Panc1 (cell line): ENCODE measurements at regions not wholly inside any gene's neighbourhood (a gene's known extent, or its start where the extent isn't known, plus 50 kb on each side); places are given as distances from the start of the nearest gene placed in this dataset.

Experiments used
- ATAC-seq: fragments of 200-7000 bp; cut with Tn5 transposase; 2 replicates; pipeline ENCODE4 v1.9.1; 2020; ENCODE audit warnings: mild to moderate bottlenecking, moderate library complexity
- BruUV-seq: library from RNA; stranded (reverse); fragments of 400-500 nt; replicated peaks from 2 replicates; lab custom pipeline; 2021; lab: Mats Ljungman, UMichigan
- CTCF ChIA-PET: fragments of 300-600 bp; sonication (Branson Sonifier 250); formaldehyde crosslinking; loops from one replicate; lab custom pipeline; 2022; ENCODE audit warnings: antibody characterized with exemption; lab: Charles Lee
- POLR2A ChIA-PET: fragments of 300-600 bp; sonication (Branson Sonifier 250); formaldehyde crosslinking; loops from one replicate; lab custom pipeline; 2022; ENCODE audit warnings: antibody characterized with exemption; lab: Charles Lee
- DNase-seq: peaks from one replicate; pipeline ENCODE4 v3.0.0-alpha.2; 2010; ENCODE audit warnings: low read depth, low spot score
- H3K27ac ChIP-seq: 2 replicates; pipeline ENCODE4 v1.5.1; 2011; ENCODE audit warnings: mild to moderate bottlenecking, low read length, inconsistent platforms
- H3K27me3 ChIP-seq: fragments of 200-500 bp; sonication (Bioruptor generic); 2 replicates; pipeline ENCODE4 v1.6.0; 2014; ENCODE audit warnings: low read length, inconsistent platforms; ENCODE audit not compliant: control insufficient read depth, insufficient read depth
- H3K36me3 ChIP-seq: fragments of 200-500 bp; sonication (Bioruptor generic); 2 replicates; pipeline ENCODE4 v1.5.1; 2014; ENCODE audit warnings: inconsistent platforms, mild to moderate bottlenecking, low read length, moderate library complexity; ENCODE audit not compliant: control insufficient read depth, insufficient read depth
- H3K4me1 ChIP-seq: 2 replicates; pipeline ENCODE4 v1.5.1; 2011; ENCODE audit warnings: inconsistent platforms, mild to moderate bottlenecking, low read length, moderate library complexity; ENCODE audit not compliant: control insufficient read depth, insufficient read depth
- H3K4me3 ChIP-seq, 2 experiments: 2 replicates each; pipeline ENCODE4 v1.5.1; 2011 to 2012; ENCODE audit warnings: low read depth in 2 of 2, low read length in 2 of 2, mild to moderate bottlenecking in 2 of 2, inconsistent platforms in 1 of 2, moderate library complexity in 1 of 2
- H3K9me3 ChIP-seq: fragments of 200-500 bp; sonication (Bioruptor generic); 2 replicates; pipeline ENCODE4 v1.5.1; 2014; ENCODE audit warnings: low read depth, mild to moderate bottlenecking, inconsistent platforms, low read length, moderate library complexity; ENCODE audit not compliant: control insufficient read depth, insufficient read depth
- POLR2AphosphoS5 ChIP-seq: IDR thresholded peaks from 2 replicates; pipeline ENCODE4 v1.6.1; 2012; ENCODE audit warnings: mild to moderate bottlenecking, low read depth, low read length, moderate library complexity
- SIN3A ChIP-seq: IDR thresholded peaks from 2 replicates; pipeline ENCODE4 v1.6.1; 2012; ENCODE audit warnings: low read depth, mild to moderate bottlenecking, low read length, moderate library complexity, borderline replicate concordance; ENCODE audit not compliant: insufficient read depth
- TCF7L2 ChIP-seq: IDR thresholded peaks from 2 replicates; pipeline ENCODE4 v1.6.1; 2011; ENCODE audit warnings: mild to moderate bottlenecking, low read depth, low read length, inconsistent platforms
- in situ Hi-C: cut with HindIII; loops from 2 replicates; pipeline ENCODE4 v1.10.0; 2016; ENCODE audit warnings: low sequenced_read_pairs, low pct_unique_long_range_greater_than_20kb
- intact Hi-C: fragments of 100-400 bp; cut with micrococcal nuclease; formaldehyde crosslinking; loops from one replicate; pipeline ENCODE4 v1.10.0; 2022; ENCODE audit not compliant: unreplicated experiment
- TF ChIP-seq, protein P1 (sequence below): fragments of 450-650 bp; IDR thresholded peaks from 2 replicates; pipeline ENCODE4 v1.5.1; 2017; ENCODE audit warnings: mild to moderate bottlenecking
- TF ChIP-seq, protein P2 (sequence below), 2 experiments: IDR thresholded peaks; 2 replicates each; pipeline ENCODE4 v1.6.1; 2011 to 2012; ENCODE audit warnings: low read depth in 2 of 2, control low read depth in 1 of 2, low read length in 1 of 2, mild to moderate bottlenecking in 1 of 2, moderate library complexity in 1 of 2; ENCODE audit not compliant: insufficient read depth in 1 of 2

DNA sequence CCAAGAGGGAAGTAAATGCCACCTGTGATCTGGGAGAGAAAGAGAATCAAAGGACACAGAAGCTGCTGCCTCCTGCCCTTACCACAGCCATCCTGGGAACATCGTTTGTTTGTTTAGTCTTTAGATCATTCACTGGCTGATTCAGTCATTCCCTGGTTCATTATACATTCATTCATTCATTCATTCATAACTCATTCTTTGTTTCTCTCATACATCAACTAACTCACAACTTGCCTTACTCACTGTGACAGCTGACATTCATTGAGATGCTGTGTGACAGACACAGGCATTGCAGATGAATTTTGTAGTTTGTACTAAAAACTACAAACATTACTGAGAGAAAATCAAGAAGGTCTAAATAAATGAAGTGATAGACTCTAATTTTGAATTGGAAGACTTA is 291.0 kb upstream of the TNRC6C start:
- Histone ChIP-seq H3K27ac (no peak overlapping the region), H3K36me3 (no peaks in the 10 kb centered on the region), H3K4me3 (no peak overlapping the region), H3K27me3 (peaks cover 9% of the 10 kb centered on the region), H3K4me1 (no peaks in the 10 kb centered on the region), H3K9me3 (peaks cover 13% of the 10 kb centered on the region; the same call in 1 of the 2 replicates)
- BruUV-seq: no TSS peak
- TF ChIP-seq, protein P1, sequence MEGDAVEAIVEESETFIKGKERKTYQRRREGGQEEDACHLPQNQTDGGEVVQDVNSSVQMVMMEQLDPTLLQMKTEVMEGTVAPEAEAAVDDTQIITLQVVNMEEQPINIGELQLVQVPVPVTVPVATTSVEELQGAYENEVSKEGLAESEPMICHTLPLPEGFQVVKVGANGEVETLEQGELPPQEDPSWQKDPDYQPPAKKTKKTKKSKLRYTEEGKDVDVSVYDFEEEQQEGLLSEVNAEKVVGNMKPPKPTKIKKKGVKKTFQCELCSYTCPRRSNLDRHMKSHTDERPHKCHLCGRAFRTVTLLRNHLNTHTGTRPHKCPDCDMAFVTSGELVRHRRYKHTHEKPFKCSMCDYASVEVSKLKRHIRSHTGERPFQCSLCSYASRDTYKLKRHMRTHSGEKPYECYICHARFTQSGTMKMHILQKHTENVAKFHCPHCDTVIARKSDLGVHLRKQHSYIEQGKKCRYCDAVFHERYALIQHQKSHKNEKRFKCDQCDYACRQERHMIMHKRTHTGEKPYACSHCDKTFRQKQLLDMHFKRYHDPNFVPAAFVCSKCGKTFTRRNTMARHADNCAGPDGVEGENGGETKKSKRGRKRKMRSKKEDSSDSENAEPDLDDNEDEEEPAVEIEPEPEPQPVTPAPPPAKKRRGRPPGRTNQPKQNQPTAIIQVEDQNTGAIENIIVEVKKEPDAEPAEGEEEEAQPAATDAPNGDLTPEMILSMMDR: no peak
- no peak for TF ChIP-seq POLR2AphosphoS5
- no peak for TF ChIP-seq TCF7L2
- no peak for TF ChIP-seq SIN3A
- TF ChIP-seq, protein P2, sequence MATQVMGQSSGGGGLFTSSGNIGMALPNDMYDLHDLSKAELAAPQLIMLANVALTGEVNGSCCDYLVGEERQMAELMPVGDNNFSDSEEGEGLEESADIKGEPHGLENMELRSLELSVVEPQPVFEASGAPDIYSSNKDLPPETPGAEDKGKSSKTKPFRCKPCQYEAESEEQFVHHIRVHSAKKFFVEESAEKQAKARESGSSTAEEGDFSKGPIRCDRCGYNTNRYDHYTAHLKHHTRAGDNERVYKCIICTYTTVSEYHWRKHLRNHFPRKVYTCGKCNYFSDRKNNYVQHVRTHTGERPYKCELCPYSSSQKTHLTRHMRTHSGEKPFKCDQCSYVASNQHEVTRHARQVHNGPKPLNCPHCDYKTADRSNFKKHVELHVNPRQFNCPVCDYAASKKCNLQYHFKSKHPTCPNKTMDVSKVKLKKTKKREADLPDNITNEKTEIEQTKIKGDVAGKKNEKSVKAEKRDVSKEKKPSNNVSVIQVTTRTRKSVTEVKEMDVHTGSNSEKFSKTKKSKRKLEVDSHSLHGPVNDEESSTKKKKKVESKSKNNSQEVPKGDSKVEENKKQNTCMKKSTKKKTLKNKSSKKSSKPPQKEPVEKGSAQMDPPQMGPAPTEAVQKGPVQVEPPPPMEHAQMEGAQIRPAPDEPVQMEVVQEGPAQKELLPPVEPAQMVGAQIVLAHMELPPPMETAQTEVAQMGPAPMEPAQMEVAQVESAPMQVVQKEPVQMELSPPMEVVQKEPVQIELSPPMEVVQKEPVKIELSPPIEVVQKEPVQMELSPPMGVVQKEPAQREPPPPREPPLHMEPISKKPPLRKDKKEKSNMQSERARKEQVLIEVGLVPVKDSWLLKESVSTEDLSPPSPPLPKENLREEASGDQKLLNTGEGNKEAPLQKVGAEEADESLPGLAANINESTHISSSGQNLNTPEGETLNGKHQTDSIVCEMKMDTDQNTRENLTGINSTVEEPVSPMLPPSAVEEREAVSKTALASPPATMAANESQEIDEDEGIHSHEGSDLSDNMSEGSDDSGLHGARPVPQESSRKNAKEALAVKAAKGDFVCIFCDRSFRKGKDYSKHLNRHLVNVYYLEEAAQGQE (IDR thresholded peaks at IDR 0.05; ENCODE audit: insufficient read depth in 1 of 2, low read depth in 2 of 2, low read length in 1 of 2): no peak
- intact Hi-C loops: no loop called here
- CTCF ChIA-PET: no interaction called here
- ATAC-seq: no peak
- in situ Hi-C loops: no loop called here
- POLR2A ChIA-PET: no interaction called here
- no peak for DNase-seq

DNA sequence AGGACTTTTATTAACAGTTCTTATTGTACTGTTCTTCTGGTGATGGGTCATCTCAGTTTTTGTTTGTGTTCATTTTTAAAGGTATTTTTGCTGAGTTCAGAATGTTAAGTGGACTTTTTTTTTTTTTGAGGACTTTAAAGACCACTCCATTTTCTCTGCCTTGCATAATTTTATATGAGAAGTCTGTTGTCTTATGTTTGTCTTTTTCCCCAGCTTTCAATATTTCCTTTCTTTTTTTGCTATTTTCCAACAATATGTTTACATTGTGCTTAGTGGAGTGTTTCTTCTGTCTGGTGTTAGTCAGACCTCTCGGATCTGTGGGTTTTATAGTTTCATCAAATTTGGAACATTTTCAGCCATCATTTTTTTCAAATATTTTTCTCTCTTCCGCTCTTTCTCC is 290.0 kb upstream of the TNRC6C start:
- no peak overlapping the region for H3K27ac ChIP-seq
- ATAC-seq: no peak
- in situ Hi-C loops (no loop called here), intact Hi-C loops (no loop called here)
- DNase-seq: no peak
- H3K27me3 ChIP-seq: peaks cover 9% of the 10 kb centered on the region
- POLR2A ChIA-PET: interaction anchor here (0.6 kb wide), 1 partner anchor 59 kb away, joined by 4 read pairs; no protein-coding TSS in a partner anchor
- H3K9me3 ChIP-seq: peaks cover 13% of the 10 kb centered on the region; the same call in 1 of the 2 replicates
- H3K36me3 ChIP-seq: no peaks in the 10 kb centered on the region
- BruUV-seq: no TSS peak
- H3K4me1 ChIP-seq: no peaks in the 10 kb centered on the region
- CTCF ChIA-PET: no interaction called here
- no peak overlapping the region for H3K4me3 ChIP-seq
- TF ChIP-seq TCF7L2 (no peak), POLR2AphosphoS5 (no peak), SIN3A (no peak)
- TF ChIP-seq, protein P1: no peak
- TF ChIP-seq, protein P2 (IDR thresholded peaks at IDR 0.05; ENCODE audit: insufficient read depth in 1 of 2, low read depth in 2 of 2, low read length in 1 of 2): no peak
